ENCODE measurements at regions not wholly inside any gene's neighbourhood (a gene's known extent, or its start where the extent isn't known, plus 50 kb on each side); places are given as distances from the start of the nearest gene placed in this dataset.

DNA sequence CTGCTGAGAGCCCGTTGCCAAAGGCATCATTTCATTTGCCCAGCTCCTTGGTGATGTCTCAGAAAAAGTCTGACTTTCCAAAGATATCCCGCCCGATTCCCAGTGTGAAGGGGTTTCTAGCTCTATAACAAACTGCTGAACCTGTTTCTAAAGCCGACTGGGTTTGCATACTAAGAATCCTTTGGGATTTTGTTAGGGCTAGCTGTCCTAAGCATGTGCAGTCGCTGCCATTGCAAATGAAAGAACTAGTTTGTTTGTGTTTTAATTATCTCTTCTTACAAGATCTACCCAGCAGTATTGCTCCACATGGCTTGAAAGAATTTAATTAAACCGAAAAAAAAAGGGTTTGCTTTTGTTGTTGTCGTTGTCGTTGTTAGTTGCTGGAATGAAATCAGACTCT lies 476.6 kb downstream of the GATA3 start:
- Histone ChIP-seq H3K4me3 (ENCODE audit: low read length) (no peak overlapping the region), H3K27me3 (ENCODE audit: control insufficient read depth, insufficient read depth) (no peaks in the 10 kb centered on the region), H3K9me3 (ENCODE audit: control insufficient read depth, low read length) (no peaks in the 10 kb centered on the region), H3K4me1 (ENCODE audit: control insufficient read depth, insufficient read depth, low read length) (no peaks in the 10 kb centered on the region), H3K27ac (ENCODE audit: low read length) (no peak overlapping the region)
- intact Hi-C loops (cut with DNase I) = no loop called here
- no peak for DNase-seq
- no peak for ATAC-seq
- 75% methylated on average over 8 of the region's 8 CpGs for whole genome bisulfite sequencing

DNA sequence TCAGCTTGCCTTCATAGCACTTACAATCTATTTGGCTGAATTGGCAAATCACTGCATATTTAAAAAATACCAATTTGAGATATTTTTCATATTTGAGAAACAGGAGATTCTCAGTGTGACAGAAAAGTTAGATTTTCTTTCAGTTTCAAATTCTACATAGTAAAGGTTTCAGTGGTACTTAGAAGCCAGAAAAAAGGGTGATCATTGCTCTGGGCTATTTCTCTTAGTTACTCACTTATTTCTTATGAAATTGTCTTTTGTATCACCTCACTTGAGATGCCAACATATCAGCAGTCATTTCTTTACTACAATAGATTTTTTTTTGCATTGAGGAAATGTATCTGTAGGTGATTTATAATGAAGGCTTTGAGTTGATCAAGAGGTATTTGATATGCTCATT lies 478.2 kb downstream of the GATA3 start:
- H3K27me3 ChIP-seq (ENCODE audit: control insufficient read depth, insufficient read depth) = no peaks in the 10 kb centered on the region
- H3K4me1 ChIP-seq (ENCODE audit: control insufficient read depth, insufficient read depth, low read length) = no peaks in the 10 kb centered on the region
- no peak for ATAC-seq
- H3K9me3 ChIP-seq (ENCODE audit: control insufficient read depth, low read length) = no peaks in the 10 kb centered on the region
- no peak overlapping the region for H3K4me3 ChIP-seq (ENCODE audit: low read length)
- DNase-seq = no peak
- intact Hi-C loops (cut with DNase I) = no loop called here
- no peak overlapping the region for H3K27ac ChIP-seq (ENCODE audit: low read length)

GRCh38 chr10:8533462-8533861 lies 479.0 kb downstream of the GATA3 start:
- ATAC-seq (no peak), DNase-seq (no peak)
- intact Hi-C loops (cut with DNase I) = no loop called here
- no peaks in the 10 kb centered on the region for H3K9me3 ChIP-seq (ENCODE audit: control insufficient read depth, low read length)
- H3K4me1 ChIP-seq (ENCODE audit: control insufficient read depth, insufficient read depth, low read length) = no peaks in the 10 kb centered on the region
- no peaks in the 10 kb centered on the region for H3K27me3 ChIP-seq (ENCODE audit: control insufficient read depth, insufficient read depth)
- 81% methylated on average over 12 of the region's 12 CpGs for WGBS
- no peak overlapping the region for H3K4me3 ChIP-seq (ENCODE audit: low read length)
- H3K27ac ChIP-seq (ENCODE audit: low read length) = no peak overlapping the region

GRCh38 chr10:8534096-8534495 lies 479.6 kb downstream of the GATA3 start:
- intact Hi-C loops (cut with DNase I) = no loop called here

GRCh38 chr10:8534891-8535290 lies 480.4 kb downstream of the GATA3 start:
- ATAC-seq (no peak), DNase-seq (no peak)
- Histone ChIP-seq H3K9me3 (ENCODE audit: control insufficient read depth, low read length) (no peaks in the 10 kb centered on the region), H3K27me3 (ENCODE audit: control insufficient read depth, insufficient read depth) (no peaks in the 10 kb centered on the region), H3K4me3 (ENCODE audit: low read length) (no peak overlapping the region), H3K4me1 (ENCODE audit: control insufficient read depth, insufficient read depth, low read length) (no peaks in the 10 kb centered on the region), H3K27ac (ENCODE audit: low read length) (no peak overlapping the region)
- intact Hi-C loops (cut with DNase I) = no loop called here
- 61% methylated on average over 4 of the region's 4 CpGs for WGBS

More at GRCh38 chr10:8534096-8534495, 479.6 kb downstream of the GATA3 start:
- Histone ChIP-seq H3K9me3 (ENCODE audit: control insufficient read depth, low read length) (no peaks in the 10 kb centered on the region), H3K27me3 (ENCODE audit: control insufficient read depth, insufficient read depth) (no peaks in the 10 kb centered on the region), H3K4me3 (ENCODE audit: low read length) (no peak overlapping the region), H3K4me1 (ENCODE audit: control insufficient read depth, insufficient read depth, low read length) (no peaks in the 10 kb centered on the region), H3K27ac (ENCODE audit: low read length) (no peak overlapping the region)
- ATAC-seq = no peak
- 35% methylated on average over 6 of the region's 6 CpGs for WGBS
- no peak for DNase-seq

DNA sequence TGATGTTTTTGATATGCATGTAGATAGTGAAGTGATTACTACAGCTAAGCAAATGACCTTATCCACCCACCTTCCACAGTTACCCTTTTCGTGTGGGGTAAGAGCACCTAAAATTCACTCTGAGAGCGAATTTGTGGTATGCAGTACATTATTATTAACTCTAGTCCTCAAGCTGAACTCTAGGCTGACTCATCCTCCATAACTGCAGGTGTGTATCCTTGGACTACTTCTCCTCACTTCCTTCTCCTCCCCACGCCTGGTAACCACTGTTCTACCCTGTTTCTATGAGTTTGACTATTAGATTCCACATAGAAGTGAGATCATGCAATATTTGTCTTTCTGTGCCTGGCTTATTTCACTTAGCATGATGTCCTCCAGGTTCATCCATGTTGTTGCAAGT lies 484.6 kb downstream of the GATA3 start:
- 68% methylated on average over 3 of the region's 3 CpGs for WGBS
- DNase-seq (no peak), ATAC-seq (no peak)
- Histone ChIP-seq H3K4me1 (ENCODE audit: control insufficient read depth, insufficient read depth, low read length) (no peaks in the 10 kb centered on the region), H3K27ac (ENCODE audit: low read length) (no peak overlapping the region), H3K27me3 (ENCODE audit: control insufficient read depth, insufficient read depth) (no peaks in the 10 kb centered on the region), H3K4me3 (ENCODE audit: low read length) (no peak overlapping the region), H3K9me3 (ENCODE audit: control insufficient read depth, low read length) (no peaks in the 10 kb centered on the region)
- intact Hi-C loops (cut with DNase I) = no loop called here

- no peaks in the 10 kb centered on the region for H3K27me3 ChIP-seq (ENCODE audit: control insufficient read depth, insufficient read depth)
- WGBS = 53% methylated on average over 3 of the region's 3 CpGs
- H3K4me1 ChIP-seq (ENCODE audit: control insufficient read depth, insufficient read depth, low read length) = no peaks in the 10 kb centered on the region
- intact Hi-C loops (cut with DNase I) = no loop called here
- H3K9me3 ChIP-seq (ENCODE audit: control insufficient read depth, low read length) = no peaks in the 10 kb centered on the region
- H3K27ac ChIP-seq (ENCODE audit: low read length) = no peak overlapping the region
- DNase-seq (no peak), ATAC-seq (no peak)
- H3K4me3 ChIP-seq (ENCODE audit: low read length) = no peak overlapping the region
These were observed 489.0 kb downstream of the GATA3 start for GRCh38 chr10:8543361-8544056.

DNA sequence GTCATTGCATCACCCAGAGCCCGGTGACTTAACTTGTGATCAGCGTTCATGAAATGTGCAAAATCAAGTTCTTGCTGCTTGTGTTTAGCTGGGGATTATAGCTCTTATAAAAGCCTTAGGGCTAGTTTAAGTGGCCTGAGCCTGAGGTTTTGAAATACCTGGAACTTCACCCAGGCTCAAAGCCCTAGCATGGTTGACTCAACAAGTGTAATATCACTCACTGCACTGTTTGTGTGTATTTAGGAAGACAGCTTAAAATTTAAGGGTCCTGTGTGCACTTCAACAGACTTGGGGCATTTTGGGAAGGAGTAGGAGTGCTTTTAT lies 489.5 kb downstream of the GATA3 start:
- DNase-seq (no peak), ATAC-seq (no peak)
- intact Hi-C loops (cut with DNase I) = no loop called here
- Histone ChIP-seq H3K4me3 (ENCODE audit: low read length) (no peak overlapping the region), H3K9me3 (ENCODE audit: control insufficient read depth, low read length) (no peaks in the 10 kb centered on the region), H3K4me1 (ENCODE audit: control insufficient read depth, insufficient read depth, low read length) (no peaks in the 10 kb centered on the region), H3K27me3 (ENCODE audit: control insufficient read depth, insufficient read depth) (no peaks in the 10 kb centered on the region), H3K27ac (ENCODE audit: low read length) (no peak overlapping the region)
- 83% methylated on average over 2 of the region's 2 CpGs for WGBS

DNA sequence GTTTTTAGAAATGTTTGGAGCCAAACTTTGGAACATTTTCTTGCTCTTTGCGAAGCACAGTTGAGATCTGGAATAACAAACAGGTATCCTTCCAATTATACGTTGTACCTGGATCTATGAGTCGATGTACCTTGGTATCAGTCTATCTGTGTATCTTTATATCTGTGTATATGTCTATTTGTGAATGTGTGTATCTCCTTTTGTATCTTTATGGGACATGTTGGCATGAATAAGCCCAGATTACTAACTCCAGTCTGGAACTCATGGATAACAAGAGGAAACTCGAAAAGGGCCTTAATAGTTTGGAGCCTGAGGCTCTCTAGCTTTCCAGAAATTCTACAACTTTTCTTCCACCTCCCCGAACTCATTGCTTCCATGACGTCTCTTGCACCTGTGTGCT lies 490.0 kb downstream of the GATA3 start:
- 91% methylated on average over 6 of the region's 6 CpGs for WGBS
- Histone ChIP-seq H3K4me1 (ENCODE audit: control insufficient read depth, insufficient read depth, low read length) (no peaks in the 10 kb centered on the region), H3K9me3 (ENCODE audit: control insufficient read depth, low read length) (no peaks in the 10 kb centered on the region), H3K27ac (ENCODE audit: low read length) (no peak overlapping the region), H3K27me3 (ENCODE audit: control insufficient read depth, insufficient read depth) (no peaks in the 10 kb centered on the region), H3K4me3 (ENCODE audit: low read length) (no peak overlapping the region)
- intact Hi-C loops (cut with DNase I) = no loop called here
- ATAC-seq (no peak), DNase-seq (no peak)

GRCh38 chr10:8554574-8554973 lies 500.1 kb downstream of the GATA3 start:
- H3K27ac ChIP-seq (ENCODE audit: low read length) = no peak overlapping the region
- ATAC-seq (no peak), DNase-seq (no peak)
- H3K4me1 ChIP-seq (ENCODE audit: control insufficient read depth, insufficient read depth, low read length) = no peaks in the 10 kb centered on the region
- H3K27me3 ChIP-seq (ENCODE audit: control insufficient read depth, insufficient read depth) = no peaks in the 10 kb centered on the region
- H3K9me3 ChIP-seq (ENCODE audit: control insufficient read depth, low read length) = no peaks in the 10 kb centered on the region
- intact Hi-C loops (cut with DNase I) = no loop called here
- H3K4me3 ChIP-seq (ENCODE audit: low read length) = no peak overlapping the region
- WGBS = 58% methylated on average over 4 of the region's 4 CpGs

GRCh38 chr10:8556321-8556720 lies 501.8 kb downstream of the GATA3 start:
- Histone ChIP-seq H3K27ac (ENCODE audit: low read length) (no peak overlapping the region), H3K9me3 (ENCODE audit: control insufficient read depth, low read length) (no peaks in the 10 kb centered on the region), H3K4me3 (ENCODE audit: low read length) (no peak overlapping the region), H3K4me1 (ENCODE audit: control insufficient read depth, insufficient read depth, low read length) (no peaks in the 10 kb centered on the region), H3K27me3 (ENCODE audit: control insufficient read depth, insufficient read depth) (no peaks in the 10 kb centered on the region)
- ATAC-seq = no peak
- DNase-seq = no peak
- intact Hi-C loops (cut with DNase I) = no loop called here

- intact Hi-C loops (cut with DNase I) = no loop called here
- Histone ChIP-seq H3K4me3 (ENCODE audit: low read length) (no peak overlapping the region), H3K27me3 (ENCODE audit: control insufficient read depth, insufficient read depth) (no peaks in the 10 kb centered on the region), H3K27ac (ENCODE audit: low read length) (no peak overlapping the region), H3K9me3 (ENCODE audit: control insufficient read depth, low read length) (no peaks in the 10 kb centered on the region), H3K4me1 (ENCODE audit: control insufficient read depth, insufficient read depth, low read length) (no peaks in the 10 kb centered on the region)
- ATAC-seq (no peak), DNase-seq (no peak)
- 89% methylated on average over 7 of the region's 7 CpGs for WGBS
These were observed 509.0 kb downstream of the GATA3 start for GRCh38 chr10:8563478-8563877.

Data from right cardiac atrium (tissue), 5 donors.